Liver (tissue), 8 donors: ENCODE measurements at regions not wholly inside any gene's neighbourhood (a gene's known extent, or its start where the extent isn't known, plus 50 kb on each side); places are given as distances from the start of the nearest gene placed in this dataset.

ENCODE experiments used
- DNase-seq: peaks from one replicate; pipeline ENCODE4 v3.0.0-alpha.2; 2017; ENCODE audit warnings: low spot score
- H3K27ac ChIP-seq, 2 donors: one replicate each; pipeline ENCODE4 v1.7.0; 2013; ENCODE audit warnings: inconsistent platforms in 2 of 2, low read length in 2 of 2, control low read depth in 1 of 2, low read depth in 1 of 2, mild to moderate bottlenecking in 1 of 2
- H3K27me3 ChIP-seq, 4 donors: one replicate each; pipeline versions ENCODE4 v1.6.1 to v1.7.0; 2013; ENCODE audit warnings: low read length in 3 of 4, inconsistent platforms in 1 of 4, mild to moderate bottlenecking in 1 of 4, moderate library complexity in 1 of 4; ENCODE audit not compliant: control insufficient read depth in 4 of 4, insufficient read depth in 4 of 4
- H3K36me3 ChIP-seq, 4 donors: one replicate each; pipeline versions ENCODE4 v1.6.1 to v1.7.0; 2013; ENCODE audit warnings: low read length in 3 of 4, mild to moderate bottlenecking in 3 of 4, low read depth in 1 of 4, moderate library complexity in 1 of 4; ENCODE audit not compliant: control insufficient read depth in 4 of 4, insufficient read depth in 3 of 4
- H3K4me1 ChIP-seq, 4 donors: one replicate each; pipeline versions ENCODE4 v1.6.1 to v1.7.0; 2013; ENCODE audit warnings: low read length in 3 of 4, mild to moderate bottlenecking in 3 of 4, moderate library complexity in 1 of 4; ENCODE audit not compliant: control insufficient read depth in 4 of 4, insufficient read depth in 4 of 4
- H3K4me3 ChIP-seq, 3 donors: one replicate each; pipeline versions ENCODE4 v1.6.1 to v1.7.0; 2013; ENCODE audit warnings: low read length in 3 of 3, control low read depth in 1 of 3, low read depth in 1 of 3, mild to moderate bottlenecking in 1 of 3
- H3K9ac ChIP-seq, 2 donors: one replicate each; pipeline ENCODE4 v1.7.0; 2013; ENCODE audit warnings: low read length in 2 of 2, mild to moderate bottlenecking in 2 of 2, moderate library complexity in 2 of 2, control low read depth in 1 of 2, low read depth in 1 of 2
- H3K9me3 ChIP-seq, 4 donors: one replicate each; pipeline versions ENCODE4 v1.6.1 to v1.7.0; 2013; ENCODE audit warnings: low read length in 3 of 4; ENCODE audit not compliant: control insufficient read depth in 4 of 4
- EGR1 ChIP-seq, 2 donors: IDR thresholded peaks; 2 replicates each; pipeline ENCODE4 v1.6.1; 2016 to 2018; ENCODE audit warnings: antibody characterized with exemption in 2 of 2, low read depth in 2 of 2
- FOXA1 ChIP-seq: IDR thresholded peaks from 2 replicates; pipeline ENCODE4 v1.6.1; 2016; ENCODE audit warnings: antibody characterized with exemption
- FOXA2 ChIP-seq: IDR thresholded peaks from 2 replicates; pipeline ENCODE4 v1.6.1; 2016; ENCODE audit warnings: antibody characterized with exemption
- GABPA ChIP-seq, 2 donors: IDR thresholded peaks in 1 of 2; conservative IDR thresholded peaks in 1 of 2; 2 replicates each; pipeline ENCODE4 v1.6.1; 2016; ENCODE audit warnings: antibody characterized with exemption in 2 of 2, mild to moderate bottlenecking in 1 of 2, moderate library complexity in 1 of 2
- HNF4A ChIP-seq, 2 donors: conservative IDR thresholded peaks; 2 replicates each; pipeline ENCODE4 v1.6.1; 2016; ENCODE audit warnings: antibody characterized with exemption in 2 of 2, mild to moderate bottlenecking in 2 of 2
- HNF4G ChIP-seq: IDR thresholded peaks from 2 replicates; pipeline ENCODE4 v1.6.1; 2016; ENCODE audit warnings: antibody characterized with exemption
- JUND ChIP-seq, 2 donors: IDR thresholded peaks; 2 replicates each; pipeline ENCODE4 v1.6.1; 2016; ENCODE audit warnings: antibody characterized with exemption in 2 of 2
- NR2F2 ChIP-seq: IDR thresholded peaks from 2 replicates; pipeline ENCODE4 v1.6.1; 2016; ENCODE audit warnings: antibody characterized with exemption
- RAD21 ChIP-seq, 2 donors: IDR thresholded peaks; 2 replicates each; pipeline ENCODE4 v1.6.1; 2016; ENCODE audit warnings: antibody characterized with exemption in 2 of 2, mild to moderate bottlenecking in 2 of 2
- RXRA ChIP-seq, 2 donors: IDR thresholded peaks; 2 replicates each; pipeline ENCODE4 v1.6.1; 2017 to 2018; ENCODE audit warnings: antibody characterized with exemption in 2 of 2, mild to moderate bottlenecking in 1 of 2
- SP1 ChIP-seq: IDR thresholded peaks from 2 replicates; pipeline ENCODE4 v1.6.1; 2018; ENCODE audit warnings: antibody characterized with exemption, mild to moderate bottlenecking
- TAF1 ChIP-seq: conservative IDR thresholded peaks from 2 replicates; pipeline ENCODE4 v1.6.1; 2016; ENCODE audit warnings: antibody characterized with exemption, mild to moderate bottlenecking
- YY1 ChIP-seq: IDR thresholded peaks from 2 replicates; pipeline ENCODE4 v1.6.1; 2016; ENCODE audit warnings: antibody characterized with exemption, mild to moderate bottlenecking
- WGBS: extraction: QIAGEN DNeasy Blood & Tissue Kit; methylation state at CpG from one replicate; pipeline ENCODE4 v1.1.7; 2013; 5-methylcytosine and 5-hydroxymethylcytosine counted together
- TF ChIP-seq, protein P1 (sequence below): IDR thresholded peaks from 2 replicates; pipeline ENCODE4 v1.6.1; 2016; ENCODE audit warnings: antibody characterized with exemption
- TF ChIP-seq, protein P2 (sequence below): IDR thresholded peaks from 2 replicates; pipeline ENCODE4 v1.6.1; 2016; ENCODE audit warnings: antibody characterized with exemption
- TF ChIP-seq, protein P3 (sequence below): fragments of 150-350 bp; IDR thresholded peaks from 2 replicates; pipeline ENCODE4 v1.5.1; 2017; ENCODE audit warnings: improper control_type of control experiment, low read depth, low read length; ENCODE audit not compliant: missing input control
- TF ChIP-seq, protein P4 (sequence below): IDR thresholded peaks from 2 replicates; pipeline ENCODE4 v1.6.1; 2016; ENCODE audit warnings: antibody characterized with exemption, mild to moderate bottlenecking
- donor health status: healthy.
- donor health status: healthy.
- donor health status: healthy.
- donor health status: healthy.
- donor health status: healthy.

DNA sequence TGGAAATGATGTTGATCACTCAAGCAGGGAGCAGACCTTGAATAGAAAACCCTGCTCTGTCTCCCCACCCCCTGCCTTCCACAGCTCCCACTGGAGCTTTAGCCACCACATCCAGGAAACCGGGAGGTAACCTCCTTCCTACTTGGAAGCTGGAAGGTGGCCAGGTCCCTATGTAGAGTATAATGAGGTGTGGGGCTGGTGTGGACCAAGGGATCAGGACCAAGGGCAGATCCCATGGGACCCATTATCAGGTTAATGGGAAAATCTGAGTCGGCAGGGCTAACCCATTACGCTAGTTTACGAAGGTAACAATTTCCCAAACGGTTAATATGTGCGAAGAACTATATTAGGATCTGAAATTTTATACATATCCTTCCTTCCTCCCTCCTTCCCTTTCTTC is 321.9 kb downstream of the MIAT start (continued):
- TF ChIP-seq EGR1 (IDR thresholded peaks at IDR 0.05; ENCODE audit: low read depth in 2 of 2) (no peak), RAD21 (IDR thresholded peaks at IDR 0.05) (no peak), TAF1 (no peak), FOXA1 (no peak), SP1 (no peak), FOXA2 (no peak)
- TF ChIP-seq, protein P1, sequence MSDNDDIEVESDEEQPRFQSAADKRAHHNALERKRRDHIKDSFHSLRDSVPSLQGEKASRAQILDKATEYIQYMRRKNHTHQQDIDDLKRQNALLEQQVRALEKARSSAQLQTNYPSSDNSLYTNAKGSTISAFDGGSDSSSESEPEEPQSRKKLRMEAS: no peak
- TF ChIP-seq, protein P2, sequence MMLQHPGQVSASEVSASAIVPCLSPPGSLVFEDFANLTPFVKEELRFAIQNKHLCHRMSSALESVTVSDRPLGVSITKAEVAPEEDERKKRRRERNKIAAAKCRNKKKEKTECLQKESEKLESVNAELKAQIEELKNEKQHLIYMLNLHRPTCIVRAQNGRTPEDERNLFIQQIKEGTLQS: no peak

DNA sequence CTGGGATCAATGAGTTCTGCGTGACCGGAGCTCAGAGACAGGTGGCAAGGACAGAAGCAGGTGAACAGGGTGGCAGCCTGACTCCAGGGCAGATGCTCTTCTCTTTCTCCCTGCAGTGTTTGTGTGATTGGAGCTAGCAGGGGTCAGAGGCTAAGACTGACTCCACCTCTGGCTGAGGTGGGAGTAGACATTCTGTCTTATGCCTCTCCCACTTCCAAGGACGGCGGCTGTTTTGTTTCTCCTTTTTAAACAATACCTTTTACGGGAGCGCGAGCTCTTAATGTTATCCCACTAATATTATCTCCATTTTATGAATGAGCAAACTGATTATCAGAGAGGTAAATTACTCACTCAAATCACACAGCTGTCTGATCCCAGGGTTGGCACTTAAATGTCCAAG is 323.7 kb downstream of the MIAT start:
- H3K36me3 ChIP-seq: no peaks in the 10 kb centered on the region
- no peak overlapping the region for H3K9ac ChIP-seq
- H3K27ac ChIP-seq: no peak overlapping the region
- H3K4me1 ChIP-seq: no peaks in the 10 kb centered on the region
- 70% methylated on average over 7 of the region's 7 CpGs for WGBS
- TF ChIP-seq EGR1 (IDR thresholded peaks at IDR 0.05; ENCODE audit: low read depth in 2 of 2): no peak
- TF ChIP-seq NR2F2: no peak
- no peak for TF ChIP-seq RXRA (IDR thresholded peaks at IDR 0.05)
- TF ChIP-seq, protein P2: no peak
- TF ChIP-seq, protein P3, sequence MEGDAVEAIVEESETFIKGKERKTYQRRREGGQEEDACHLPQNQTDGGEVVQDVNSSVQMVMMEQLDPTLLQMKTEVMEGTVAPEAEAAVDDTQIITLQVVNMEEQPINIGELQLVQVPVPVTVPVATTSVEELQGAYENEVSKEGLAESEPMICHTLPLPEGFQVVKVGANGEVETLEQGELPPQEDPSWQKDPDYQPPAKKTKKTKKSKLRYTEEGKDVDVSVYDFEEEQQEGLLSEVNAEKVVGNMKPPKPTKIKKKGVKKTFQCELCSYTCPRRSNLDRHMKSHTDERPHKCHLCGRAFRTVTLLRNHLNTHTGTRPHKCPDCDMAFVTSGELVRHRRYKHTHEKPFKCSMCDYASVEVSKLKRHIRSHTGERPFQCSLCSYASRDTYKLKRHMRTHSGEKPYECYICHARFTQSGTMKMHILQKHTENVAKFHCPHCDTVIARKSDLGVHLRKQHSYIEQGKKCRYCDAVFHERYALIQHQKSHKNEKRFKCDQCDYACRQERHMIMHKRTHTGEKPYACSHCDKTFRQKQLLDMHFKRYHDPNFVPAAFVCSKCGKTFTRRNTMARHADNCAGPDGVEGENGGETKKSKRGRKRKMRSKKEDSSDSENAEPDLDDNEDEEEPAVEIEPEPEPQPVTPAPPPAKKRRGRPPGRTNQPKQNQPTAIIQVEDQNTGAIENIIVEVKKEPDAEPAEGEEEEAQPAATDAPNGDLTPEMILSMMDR: no peak
- TF ChIP-seq TAF1: no peak
- no peak for TF ChIP-seq GABPA (IDR thresholded peaks at IDR 0.05 in 1 of 2, conservative IDR thresholded peaks at IDR 0.05 in 1 of 2)
- no peak for TF ChIP-seq HNF4A (conservative IDR thresholded peaks at IDR 0.05)
- TF ChIP-seq HNF4G: no peak
- TF ChIP-seq, protein P4, sequence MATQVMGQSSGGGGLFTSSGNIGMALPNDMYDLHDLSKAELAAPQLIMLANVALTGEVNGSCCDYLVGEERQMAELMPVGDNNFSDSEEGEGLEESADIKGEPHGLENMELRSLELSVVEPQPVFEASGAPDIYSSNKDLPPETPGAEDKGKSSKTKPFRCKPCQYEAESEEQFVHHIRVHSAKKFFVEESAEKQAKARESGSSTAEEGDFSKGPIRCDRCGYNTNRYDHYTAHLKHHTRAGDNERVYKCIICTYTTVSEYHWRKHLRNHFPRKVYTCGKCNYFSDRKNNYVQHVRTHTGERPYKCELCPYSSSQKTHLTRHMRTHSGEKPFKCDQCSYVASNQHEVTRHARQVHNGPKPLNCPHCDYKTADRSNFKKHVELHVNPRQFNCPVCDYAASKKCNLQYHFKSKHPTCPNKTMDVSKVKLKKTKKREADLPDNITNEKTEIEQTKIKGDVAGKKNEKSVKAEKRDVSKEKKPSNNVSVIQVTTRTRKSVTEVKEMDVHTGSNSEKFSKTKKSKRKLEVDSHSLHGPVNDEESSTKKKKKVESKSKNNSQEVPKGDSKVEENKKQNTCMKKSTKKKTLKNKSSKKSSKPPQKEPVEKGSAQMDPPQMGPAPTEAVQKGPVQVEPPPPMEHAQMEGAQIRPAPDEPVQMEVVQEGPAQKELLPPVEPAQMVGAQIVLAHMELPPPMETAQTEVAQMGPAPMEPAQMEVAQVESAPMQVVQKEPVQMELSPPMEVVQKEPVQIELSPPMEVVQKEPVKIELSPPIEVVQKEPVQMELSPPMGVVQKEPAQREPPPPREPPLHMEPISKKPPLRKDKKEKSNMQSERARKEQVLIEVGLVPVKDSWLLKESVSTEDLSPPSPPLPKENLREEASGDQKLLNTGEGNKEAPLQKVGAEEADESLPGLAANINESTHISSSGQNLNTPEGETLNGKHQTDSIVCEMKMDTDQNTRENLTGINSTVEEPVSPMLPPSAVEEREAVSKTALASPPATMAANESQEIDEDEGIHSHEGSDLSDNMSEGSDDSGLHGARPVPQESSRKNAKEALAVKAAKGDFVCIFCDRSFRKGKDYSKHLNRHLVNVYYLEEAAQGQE: no peak
- TF ChIP-seq SP1: no peak
- no peak for TF ChIP-seq JUND (IDR thresholded peaks at IDR 0.05)
- no peak for TF ChIP-seq FOXA2
- TF ChIP-seq, protein P1: no peak
- TF ChIP-seq FOXA1: no peak
- no peak for TF ChIP-seq RAD21 (IDR thresholded peaks at IDR 0.05)
- no peak for TF ChIP-seq YY1
- H3K9me3 ChIP-seq: no peaks in the 10 kb centered on the region
- H3K27me3 ChIP-seq: peaks cover 0 to 14% (median 1%) of the 10 kb centered on the region in 4 donors
- DNase-seq: no peak
- no peak overlapping the region for H3K4me3 ChIP-seq
